ENCODE measurements at regions not wholly inside any gene's neighbourhood (a gene's known extent, or its start where the extent isn't known, plus 50 kb on each side); places are given as distances from the start of the nearest gene placed in this dataset.

DNA sequence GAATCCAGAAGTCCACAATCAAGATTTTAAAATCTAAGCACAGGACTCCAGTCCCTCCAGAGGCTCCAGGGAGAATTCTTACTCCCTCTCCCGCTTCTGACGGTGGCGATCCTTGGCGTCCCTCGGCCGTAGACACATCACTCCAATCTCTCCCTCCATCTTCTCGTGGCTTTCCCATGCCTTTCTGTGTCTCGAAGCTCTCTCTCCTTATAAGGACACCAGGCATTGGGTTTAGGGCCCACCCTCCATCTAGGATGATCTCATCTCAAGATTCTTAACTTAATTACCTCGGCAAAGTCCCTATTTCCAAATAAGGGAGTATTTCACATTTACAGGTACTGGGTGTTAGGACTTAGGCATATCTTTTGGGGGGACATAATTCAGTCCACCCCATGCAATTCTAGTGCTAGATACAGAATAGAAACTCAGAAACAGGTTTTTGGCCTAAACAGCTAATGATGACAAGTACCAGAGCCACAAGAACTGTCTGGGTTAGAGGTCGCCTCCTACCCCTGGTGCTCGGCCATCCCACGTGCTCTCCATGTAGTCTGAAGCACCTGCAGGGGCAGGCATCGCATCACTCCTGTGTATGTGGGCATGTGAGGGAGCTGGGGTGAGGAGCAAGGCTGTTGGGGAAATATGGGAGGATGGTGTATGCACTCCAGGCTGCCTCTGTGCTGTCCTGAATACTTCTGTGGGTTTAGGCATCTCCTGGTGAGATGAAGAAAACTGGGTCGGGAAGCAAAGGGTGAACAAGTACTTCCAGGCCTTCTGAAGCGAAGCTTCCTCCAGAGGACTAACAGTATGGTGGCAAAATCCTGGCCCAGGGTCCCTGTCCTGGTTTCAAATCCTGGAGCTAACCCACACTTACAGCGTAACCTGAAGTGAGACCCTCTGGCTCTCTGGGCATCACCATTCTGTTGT lies 298.3 kb upstream of the ZMIZ1 start:
- no peak for TF ChIP-seq CTCF (IDR thresholded peaks at IDR 0.05)
- peaks cover 4% of the 10 kb centered on the region for H3K4me1 ChIP-seq
- no peaks in the 10 kb centered on the region for H3K27me3 ChIP-seq (ENCODE audit: insufficient read depth in 3 of 3, low read length in 2 of 3)
- no peak overlapping the region for H3K27ac ChIP-seq
- DNase-seq, result peak in 1 of 2 donors; percentile 25
- 96 to 98% (median 96%) methylated on average over 16 of the region's 16 CpGs for WGBS, 3 donors
- H3K4me3 ChIP-seq, result no peak overlapping the region
- intact Hi-C loops (cut with DNase I), result no loop called here
- H3K36me3 ChIP-seq (ENCODE audit: insufficient read depth in 1 of 2, low read depth in 1 of 2), result no peaks in the 10 kb centered on the region
- no peak for ATAC-seq
- H3K9me3 ChIP-seq, result no peaks in the 10 kb centered on the region

DNA sequence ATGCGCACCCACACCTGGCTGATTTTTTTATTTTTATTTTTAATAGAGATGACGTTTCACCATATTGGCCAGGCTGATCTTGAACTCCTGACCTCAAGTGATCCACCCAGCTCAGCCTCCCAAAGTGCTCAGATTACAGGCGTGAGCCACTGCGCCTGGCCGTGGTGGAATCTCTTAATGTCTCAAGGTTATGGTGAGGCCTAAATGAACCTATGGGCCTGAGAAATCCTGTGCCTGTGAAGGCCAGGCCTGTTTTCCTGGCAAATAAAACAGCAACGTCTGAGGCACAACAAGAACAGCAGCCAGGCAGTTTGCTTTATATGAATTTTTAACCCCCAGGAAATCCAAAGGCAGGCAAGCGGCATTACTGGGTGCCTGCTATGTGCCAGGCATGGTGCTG lies 297.5 kb upstream of the ZMIZ1 start:
- intact Hi-C loops (cut with DNase I), result no loop called here
- DNase-seq (no peak), ATAC-seq (no peak)
- no peaks in the 10 kb centered on the region for H3K36me3 ChIP-seq (ENCODE audit: insufficient read depth in 1 of 2, low read depth in 1 of 2)
- H3K9me3 ChIP-seq, result no peaks in the 10 kb centered on the region
- H3K27ac ChIP-seq, result no peak overlapping the region
- 58 to 78% (median 64%) methylated on average over 7 of the region's 7 CpGs for whole genome bisulfite sequencing, 3 donors
- H3K4me3 ChIP-seq, result no peak overlapping the region
- TF ChIP-seq CTCF (IDR thresholded peaks at IDR 0.05), result no peak
- H3K27me3 ChIP-seq (ENCODE audit: insufficient read depth in 3 of 3, low read length in 2 of 3), result no peaks in the 10 kb centered on the region
- peaks cover 4% of the 10 kb centered on the region for H3K4me1 ChIP-seq

DNA sequence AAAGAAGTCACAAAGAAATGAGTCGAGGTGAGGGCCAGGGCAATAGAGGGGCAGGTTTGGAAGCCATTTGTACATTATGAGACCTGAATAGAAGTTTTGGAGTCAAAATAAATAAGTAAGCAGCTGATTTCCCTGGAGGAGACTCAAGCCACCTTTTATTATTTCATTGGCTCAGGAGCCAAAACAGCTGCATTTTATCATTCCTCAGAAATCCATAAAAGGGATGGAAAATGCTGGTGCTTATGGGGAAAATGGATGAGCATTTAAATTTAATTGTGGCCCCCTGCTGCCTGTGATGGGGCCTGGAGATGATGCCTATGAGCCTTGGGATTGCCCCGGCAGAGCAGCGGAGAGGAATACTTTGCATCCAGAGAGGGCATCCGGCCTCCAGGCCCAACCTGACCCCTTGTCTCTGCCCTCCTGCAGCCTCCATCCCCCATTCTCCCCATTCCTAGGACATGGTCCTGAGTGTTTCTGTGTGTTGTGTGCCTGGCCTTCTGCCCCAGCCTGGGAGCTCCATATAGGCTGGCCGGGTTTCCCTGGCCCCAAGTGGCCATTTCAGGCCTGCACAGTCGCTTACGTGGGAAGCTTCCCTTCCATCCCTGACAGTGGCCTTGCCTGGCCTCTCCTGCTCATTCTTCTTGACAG lies 296.8 kb upstream of the ZMIZ1 start:
- H3K9me3 ChIP-seq, result no peaks in the 10 kb centered on the region
- H3K4me3 ChIP-seq, result no peak overlapping the region
- TF ChIP-seq CTCF (IDR thresholded peaks at IDR 0.05), result no peak
- intact Hi-C loops (cut with DNase I), result no loop called here
- H3K4me1 ChIP-seq, result peaks cover 7% of the 10 kb centered on the region
- no peak overlapping the region for H3K27ac ChIP-seq
- 64 to 83% (median 79%) methylated on average over 7 of the region's 7 CpGs for WGBS, 3 donors
- no peaks in the 10 kb centered on the region for H3K27me3 ChIP-seq (ENCODE audit: insufficient read depth in 3 of 3, low read length in 2 of 3)
- ATAC-seq (no peak), DNase-seq (no peak)
- H3K36me3 ChIP-seq (ENCODE audit: insufficient read depth in 1 of 2, low read depth in 1 of 2), result no peaks in the 10 kb centered on the region

DNA sequence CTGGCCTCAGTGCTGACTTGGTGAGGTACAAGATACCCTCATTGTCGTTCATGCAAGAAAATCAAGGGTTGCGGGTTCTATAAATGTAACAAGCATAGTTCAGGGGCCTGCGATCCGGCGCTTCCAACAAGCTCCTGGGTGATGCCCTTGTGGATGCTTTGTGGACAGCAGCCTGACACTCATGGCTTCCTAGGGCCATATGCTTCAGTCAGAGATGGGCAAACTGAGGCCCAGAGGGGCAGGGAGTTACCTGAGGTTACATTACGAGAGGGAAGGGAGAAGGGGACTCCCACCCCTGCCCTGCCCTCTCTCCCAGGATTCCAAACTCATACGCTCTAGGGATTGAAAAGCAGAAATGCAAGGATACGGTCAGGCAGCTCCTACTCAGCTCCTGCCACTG lies 296.3 kb upstream of the ZMIZ1 start:
- intact Hi-C loops (cut with DNase I), result no loop called here
- Histone ChIP-seq H3K27ac (no peak overlapping the region), H3K4me1 (peaks cover 13% of the 10 kb centered on the region), H3K9me3 (no peaks in the 10 kb centered on the region), H3K4me3 (no peak overlapping the region), H3K36me3 (ENCODE audit: insufficient read depth in 1 of 2, low read depth in 1 of 2) (no peaks in the 10 kb centered on the region), H3K27me3 (ENCODE audit: insufficient read depth in 3 of 3, low read length in 2 of 3) (no peaks in the 10 kb centered on the region)
- DNase-seq (no peak), ATAC-seq (no peak)
- no peak for TF ChIP-seq CTCF (IDR thresholded peaks at IDR 0.05)
- WGBS, 3 donors, result 96 to 97% (median 97%) methylated on average over 8 of the region's 8 CpGs
